HFFc6 (cell line): ENCODE measurements at regions not wholly inside any gene's neighbourhood (a gene's known extent, or its start where the extent isn't known, plus 50 kb on each side); places are given as distances from the start of the nearest gene placed in this dataset.

Source experiments
- DNase-seq: peaks from one replicate; pipeline ENCODE4 v3.0.0-alpha.2; 2018
- H3K27ac Mint-ChIP-seq: 2 replicates; pipeline ENCODE4 v1.8.0; 2020; ENCODE audit warnings: mild to moderate bottlenecking, mixed read lengths
- H3K27me3 Mint-ChIP-seq: 2 replicates; pipeline ENCODE4 v1.8.0; 2021; ENCODE audit warnings: mild to moderate bottlenecking, moderate library complexity, mixed read lengths; ENCODE audit not compliant: insufficient read depth
- H3K36me3 Mint-ChIP-seq: 2 replicates; pipeline ENCODE4 v1.8.0; 2021; ENCODE audit warnings: low read depth, mixed read lengths
- H3K4me1 Mint-ChIP-seq: 2 replicates; pipeline ENCODE4 v1.8.0; 2020; ENCODE audit warnings: low read depth, mixed read lengths
- H3K4me3 Mint-ChIP-seq: 2 replicates; pipeline ENCODE4 v1.8.0; 2020; ENCODE audit warnings: mild to moderate bottlenecking, moderate library complexity, mixed read lengths
- H3K9me3 Mint-ChIP-seq: 2 replicates; pipeline ENCODE4 v1.8.0; 2020; ENCODE audit warnings: mild to moderate bottlenecking, mixed read lengths
- TF ChIP-seq, protein P1 (sequence below): fragments of 200-600 bp; sonication (generic); IDR thresholded peaks from 2 replicates; pipeline ENCODE4 v1.5.0; 2021; ENCODE audit warnings: antibody characterized with exemption, mild to moderate bottlenecking

- Mint-ChIP-seq H3K36me3 (no peaks in the 10 kb centered on the region; the same call in 1 of the 2 replicates), H3K4me3 (no peak overlapping the region), H3K27ac (no peak overlapping the region), H3K9me3 (peaks cover 12% of the 10 kb centered on the region; the same call in 1 of the 2 replicates), H3K4me1 (peaks cover 34% of the 10 kb centered on the region), H3K27me3 (peaks cover 3% of the 10 kb centered on the region)
- DNase-seq, result peak; percentile 20
- TF ChIP-seq, protein P1, sequence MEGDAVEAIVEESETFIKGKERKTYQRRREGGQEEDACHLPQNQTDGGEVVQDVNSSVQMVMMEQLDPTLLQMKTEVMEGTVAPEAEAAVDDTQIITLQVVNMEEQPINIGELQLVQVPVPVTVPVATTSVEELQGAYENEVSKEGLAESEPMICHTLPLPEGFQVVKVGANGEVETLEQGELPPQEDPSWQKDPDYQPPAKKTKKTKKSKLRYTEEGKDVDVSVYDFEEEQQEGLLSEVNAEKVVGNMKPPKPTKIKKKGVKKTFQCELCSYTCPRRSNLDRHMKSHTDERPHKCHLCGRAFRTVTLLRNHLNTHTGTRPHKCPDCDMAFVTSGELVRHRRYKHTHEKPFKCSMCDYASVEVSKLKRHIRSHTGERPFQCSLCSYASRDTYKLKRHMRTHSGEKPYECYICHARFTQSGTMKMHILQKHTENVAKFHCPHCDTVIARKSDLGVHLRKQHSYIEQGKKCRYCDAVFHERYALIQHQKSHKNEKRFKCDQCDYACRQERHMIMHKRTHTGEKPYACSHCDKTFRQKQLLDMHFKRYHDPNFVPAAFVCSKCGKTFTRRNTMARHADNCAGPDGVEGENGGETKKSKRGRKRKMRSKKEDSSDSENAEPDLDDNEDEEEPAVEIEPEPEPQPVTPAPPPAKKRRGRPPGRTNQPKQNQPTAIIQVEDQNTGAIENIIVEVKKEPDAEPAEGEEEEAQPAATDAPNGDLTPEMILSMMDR, result no peak
These were observed 54.6 kb downstream of the ZFP36L2 start for GRCh38 chr2:43171789-43172188.

- no peak for DNase-seq
- Mint-ChIP-seq H3K4me1 (peaks cover 34% of the 10 kb centered on the region), H3K36me3 (no peaks in the 10 kb centered on the region; the same call in 1 of the 2 replicates), H3K9me3 (peaks cover 12% of the 10 kb centered on the region; the same call in 1 of the 2 replicates), H3K27ac (no peak overlapping the region), H3K27me3 (peaks cover 3% of the 10 kb centered on the region), H3K4me3 (no peak overlapping the region)
- TF ChIP-seq, protein P1, result no peak
These were observed 55.9 kb downstream of the ZFP36L2 start for GRCh38 chr2:43170405-43171105.

DNA sequence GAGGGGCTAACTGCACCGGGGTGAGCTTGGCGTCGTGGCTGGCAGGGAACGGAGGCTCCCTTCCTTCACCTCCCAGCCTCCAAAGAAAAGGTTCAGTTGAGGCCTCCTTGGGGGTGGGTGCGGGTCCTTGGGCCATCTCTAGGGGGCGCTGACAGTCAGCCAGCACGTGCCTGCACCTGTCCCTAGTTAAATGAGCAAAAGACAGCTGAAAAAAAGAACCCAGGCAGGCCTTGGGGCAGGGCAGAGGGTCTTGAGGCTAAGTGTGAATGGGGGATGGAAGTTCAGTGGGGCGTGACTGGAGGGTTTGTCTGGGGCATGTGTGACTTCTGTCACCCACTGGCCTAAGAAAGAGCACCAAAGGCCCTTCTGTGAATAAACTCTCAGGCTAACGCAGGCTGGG is 56.4 kb downstream of the ZFP36L2 start:
- H3K36me3 Mint-ChIP-seq, result no peaks in the 10 kb centered on the region; the same call in 1 of the 2 replicates
- no peak for DNase-seq
- peaks cover 3% of the 10 kb centered on the region for H3K27me3 Mint-ChIP-seq
- no peak overlapping the region for H3K4me3 Mint-ChIP-seq
- no peak overlapping the region for H3K27ac Mint-ChIP-seq
- TF ChIP-seq, protein P1, result peak; percentile 75
- H3K9me3 Mint-ChIP-seq, result peaks cover 11% of the 10 kb centered on the region; the same call in 1 of the 2 replicates
- peaks cover 34% of the 10 kb centered on the region for H3K4me1 Mint-ChIP-seq

DNA sequence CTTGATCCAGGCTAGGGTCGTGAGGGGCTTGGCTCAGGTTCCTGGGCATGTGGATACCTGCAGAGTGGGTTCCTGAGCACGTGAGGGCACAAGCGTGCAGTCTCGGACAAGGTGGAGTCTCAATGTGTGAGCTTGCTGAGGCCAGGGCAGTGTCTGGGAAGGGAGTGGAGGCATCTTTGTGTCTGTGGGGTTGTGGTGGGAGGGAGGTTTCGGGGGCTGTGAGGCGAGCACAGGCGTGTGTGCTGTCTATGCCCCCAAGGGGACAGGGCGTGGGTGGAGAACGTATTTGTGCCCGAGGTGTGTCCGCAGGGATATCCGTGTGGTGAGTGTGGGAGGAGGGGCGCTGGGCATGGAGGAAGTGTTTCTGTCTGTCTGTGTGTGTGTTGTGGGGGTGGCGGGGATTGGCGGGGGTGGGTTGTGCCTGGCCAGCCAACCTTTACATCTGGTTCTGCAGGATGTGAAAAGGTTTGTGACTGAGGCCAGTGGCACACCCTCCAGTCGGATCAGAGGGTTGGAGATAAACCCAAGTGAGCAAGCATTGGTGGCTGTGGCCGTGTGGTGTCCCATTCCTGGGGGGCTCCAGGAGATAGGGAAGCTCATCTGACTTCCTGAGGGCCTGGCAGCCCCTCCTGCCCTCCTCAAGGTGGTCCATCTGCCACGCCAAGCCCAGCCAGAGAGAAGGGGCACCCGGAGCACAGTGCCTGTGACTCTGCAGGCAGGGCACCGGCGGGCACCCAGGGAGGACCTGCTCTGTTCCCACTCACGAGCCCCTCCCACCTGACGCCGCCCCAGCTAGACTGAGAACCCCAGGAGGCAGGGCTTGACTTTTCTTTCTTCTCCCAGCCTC is 57.1 kb downstream of the ZFP36L2 start:
- H3K36me3 Mint-ChIP-seq, result no peaks in the 10 kb centered on the region; the same call in 1 of the 2 replicates
- peak overlapping the region; percentile 85 for H3K27ac Mint-ChIP-seq
- no peak overlapping the region for H3K4me3 Mint-ChIP-seq
- peaks cover 3% of the 10 kb centered on the region for H3K27me3 Mint-ChIP-seq
- H3K9me3 Mint-ChIP-seq, result peaks cover 5% of the 10 kb centered on the region; the same call in 1 of the 2 replicates
- TF ChIP-seq, protein P1, result no peak
- H3K4me1 Mint-ChIP-seq, result peaks cover 28% of the 10 kb centered on the region
- DNase-seq, result no peak

DNA sequence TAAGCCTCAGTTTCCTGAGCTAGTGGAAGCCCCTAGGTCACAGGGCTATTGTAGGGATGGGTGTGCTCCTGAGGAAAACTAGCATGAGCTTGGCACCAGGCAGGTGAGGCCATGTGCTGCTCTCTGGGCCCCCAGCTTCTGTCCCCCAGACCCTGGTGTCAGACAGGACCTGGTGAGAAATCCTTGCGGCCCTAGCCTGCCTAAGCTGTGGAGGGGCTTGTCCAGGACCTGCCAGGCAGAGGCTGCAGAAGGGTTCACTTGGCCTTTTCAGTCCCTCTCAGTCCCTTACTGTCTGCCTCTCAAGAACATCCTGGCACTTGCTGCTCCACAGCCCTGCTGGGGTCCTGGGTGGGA is 58.4 kb downstream of the ZFP36L2 start:
- Mint-ChIP-seq H3K9me3 (no peaks in the 10 kb centered on the region), H3K27me3 (peaks cover 4% of the 10 kb centered on the region; the same call in 1 of the 2 replicates), H3K36me3 (no peaks in the 10 kb centered on the region), H3K4me1 (peaks cover 27% of the 10 kb centered on the region), H3K4me3 (no peak overlapping the region; the same call in 1 of the 2 replicates), H3K27ac (peak overlapping the region; percentile 85)
- TF ChIP-seq, protein P1, result no peak
- DNase-seq, result no peak
